Spleen (tissue), 7 donors: ENCODE measurements at regions not wholly inside any gene's neighbourhood (a gene's known extent, or its start where the extent isn't known, plus 50 kb on each side); places are given as distances from the start of the nearest gene placed in this dataset.

Experiments used
- CTCF ChIP-seq, 11 experiments: fragments of 200-600 bp in 7 of 11; fragments of 450-650 bp in 4 of 11; sonication (generic) in 4 of 11; IDR thresholded peaks in 8 of 11; conservative IDR thresholded peaks in 3 of 11; 1 replicate in 7 of 11; 2 replicates in 4 of 11; pipeline versions ENCODE4 v1.4.0 to v1.8.0; 2016 to 2021; ENCODE audit warnings: antibody characterized with exemption in 11 of 11, inconsistent platforms in 4 of 11, mild to moderate bottlenecking in 1 of 11
- POLR2AphosphoS5 ChIP-seq, 3 donors: sonication (generic); formaldehyde crosslinking; IDR thresholded peaks; one replicate each; pipeline ENCODE4 v1.5.1; 2017; ENCODE audit warnings: antibody characterized with exemption in 3 of 3
- donor health status: DM: no; HTN: no; CAD: no; lungs with moderate emphysema.
- donor health status: DM: no; HTN: no; CAD: no.
- donor health status: DM: no; HTN: no; CAD: no.

DNA sequence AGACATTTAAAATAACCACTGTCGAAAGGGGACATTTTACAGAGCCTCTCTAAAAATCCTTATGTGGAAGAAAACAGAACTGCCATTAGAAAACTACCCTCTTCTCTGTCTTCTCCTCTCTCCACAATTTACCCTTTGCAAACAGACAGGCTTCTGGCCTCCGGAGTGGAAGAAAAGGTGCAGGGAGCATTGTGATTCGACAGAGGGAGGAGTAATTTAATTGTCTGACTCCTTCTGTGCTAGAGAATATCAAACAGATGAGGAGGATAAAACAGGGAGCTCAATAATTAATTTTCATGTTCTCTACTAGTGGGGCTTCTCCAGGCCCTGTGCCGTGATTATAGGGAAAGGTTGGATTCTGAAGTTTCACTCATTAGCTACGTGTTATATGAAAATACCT, 615.5 kb upstream of the MKI67 start:
- TF ChIP-seq CTCF (IDR thresholded peaks at IDR 0.05 in 8 of 11, conservative IDR thresholded peaks at IDR 0.05 in 3 of 11) = no peak
- no peak for TF ChIP-seq POLR2AphosphoS5 (IDR thresholded peaks at IDR 0.05)
